HG02884 (cell line): ENCODE measurements at regions not wholly inside any gene's neighbourhood (a gene's known extent, or its start where the extent isn't known, plus 50 kb on each side); places are given as distances from the start of the nearest gene placed in this dataset.

ENCODE experiments used
- ATAC-seq: cut with Tn5 transposase; IDR thresholded peaks from one replicate; pipeline ENCODE4 v1.9.1; 2021; ENCODE audit warnings: mild to moderate bottlenecking, moderate library complexity; ENCODE audit not compliant: unreplicated experiment

DNA sequence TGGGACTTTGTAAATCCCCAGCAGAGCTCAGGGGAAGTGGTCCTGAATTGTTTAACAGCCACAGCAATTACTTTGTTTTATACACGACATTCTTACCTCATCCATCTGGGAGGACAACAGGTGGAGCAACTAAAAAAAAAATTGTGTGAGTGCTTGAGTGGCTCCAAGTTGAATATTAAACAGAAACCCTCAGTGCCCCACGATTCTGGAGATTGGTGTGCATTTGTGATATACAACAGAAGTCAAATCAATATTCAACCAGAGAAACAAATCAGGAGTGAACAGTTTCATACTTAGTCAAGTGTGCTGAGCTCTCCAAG lies 204.8 kb downstream of the HAPSTR1 start:
- no peak for ATAC-seq

DNA sequence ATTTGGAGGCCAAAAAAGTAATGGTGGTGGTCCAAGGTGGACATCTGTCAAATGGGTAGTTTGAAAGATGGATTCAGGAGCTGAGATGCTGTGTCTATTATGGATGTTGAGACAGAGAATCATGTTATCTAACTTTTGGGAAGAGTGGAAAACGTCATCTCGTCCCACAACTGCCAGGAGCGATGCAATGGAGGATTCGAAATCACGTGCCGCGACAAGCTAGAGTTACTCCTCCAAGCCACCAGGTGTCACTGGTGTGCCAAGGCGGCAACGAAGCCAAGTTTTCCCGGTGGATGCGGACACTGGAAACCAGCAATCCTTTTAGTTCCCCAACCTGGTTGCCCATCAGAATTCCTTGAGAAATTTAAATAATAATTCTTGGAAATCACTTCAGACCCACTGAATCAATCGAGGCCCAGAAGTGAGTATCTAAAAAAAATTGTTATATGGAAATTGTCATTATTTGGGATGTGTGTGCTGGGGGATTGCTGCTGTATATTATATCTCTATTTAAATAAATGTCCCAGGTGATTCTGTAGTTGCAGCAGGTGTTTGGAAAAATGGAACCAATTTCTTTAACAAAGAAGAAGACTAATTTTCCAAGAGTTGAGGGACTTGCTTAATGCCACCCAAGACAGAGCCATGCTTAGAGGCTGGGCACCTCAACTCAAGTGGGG lies 206.1 kb downstream of the HAPSTR1 start:
- no peak for ATAC-seq

DNA sequence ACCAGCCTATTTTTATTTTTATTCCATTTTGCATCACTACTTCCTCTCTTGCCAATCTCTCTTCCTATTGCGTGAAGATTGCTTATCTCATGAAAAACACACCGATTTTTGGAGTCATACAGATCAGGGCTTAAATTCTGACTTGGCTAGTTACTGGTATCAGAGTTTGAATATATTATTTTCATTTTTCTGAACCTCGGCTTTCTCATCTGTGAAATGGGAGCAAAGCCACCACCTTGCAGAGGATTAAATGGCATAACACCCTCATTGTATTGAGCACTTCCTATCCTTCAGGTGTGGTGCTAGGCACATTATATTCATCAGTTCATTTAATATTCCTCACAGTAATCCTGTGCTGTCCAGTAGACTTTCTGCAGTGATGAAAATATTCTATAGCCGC lies 208.8 kb downstream of the HAPSTR1 start:
- ATAC-seq, result no peak

GRCh38 chr16:9302072-9302471 lies 210.6 kb downstream of the HAPSTR1 start:
- no peak for ATAC-seq

DNA sequence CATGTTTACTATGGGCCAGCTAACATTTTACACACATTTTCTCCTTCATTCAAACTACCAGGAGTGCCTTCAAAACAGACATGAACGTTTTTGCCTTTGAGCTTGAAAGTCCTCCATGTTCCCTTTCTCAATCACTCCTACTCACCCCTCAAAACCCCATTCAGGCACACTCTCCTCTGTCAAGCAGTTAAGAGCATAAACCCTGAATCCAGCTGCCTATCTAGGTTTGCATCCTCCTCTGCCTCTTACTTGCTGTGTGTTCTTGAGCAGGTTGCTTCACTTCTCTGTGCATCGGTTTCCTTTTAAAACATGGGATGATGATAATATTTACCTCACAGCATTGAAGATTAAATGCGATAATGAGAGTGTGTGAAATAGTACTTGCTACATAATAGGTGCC lies 215.3 kb downstream of the HAPSTR1 start:
- ATAC-seq, result no peak

GRCh38 chr16:9307446-9307845 lies 216.0 kb downstream of the HAPSTR1 start:
- ATAC-seq, result no peak

GRCh38 chr16:9308356-9308801 lies 216.9 kb downstream of the HAPSTR1 start:
- no peak for ATAC-seq

GRCh38 chr16:9308850-9309249 lies 217.4 kb downstream of the HAPSTR1 start:
- ATAC-seq, result no peak

DNA sequence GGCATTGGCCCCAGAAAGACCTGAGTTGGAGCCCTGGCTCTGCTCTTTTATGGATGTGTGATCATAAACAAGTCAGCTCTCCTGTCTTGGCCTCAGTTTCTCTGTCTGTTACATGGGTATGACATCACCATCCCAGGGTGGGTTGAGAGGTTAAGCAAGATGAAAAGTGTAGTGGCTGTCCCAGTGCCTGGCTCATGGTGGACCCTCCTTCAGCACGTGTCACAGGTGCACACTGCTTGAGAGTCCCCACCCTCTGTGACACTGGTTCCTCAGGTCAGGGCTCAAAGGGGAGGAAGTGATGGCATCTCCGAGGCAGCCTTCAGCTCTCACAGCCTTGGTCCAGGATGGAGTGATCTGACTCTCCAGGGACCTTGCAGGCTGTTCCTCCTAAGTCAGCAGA lies 218.4 kb downstream of the HAPSTR1 start:
- ATAC-seq, result no peak

- ATAC-seq, result no peak
Measured at GRCh38 chr16:9311303-9311954, 220.0 kb downstream of the HAPSTR1 start.

DNA sequence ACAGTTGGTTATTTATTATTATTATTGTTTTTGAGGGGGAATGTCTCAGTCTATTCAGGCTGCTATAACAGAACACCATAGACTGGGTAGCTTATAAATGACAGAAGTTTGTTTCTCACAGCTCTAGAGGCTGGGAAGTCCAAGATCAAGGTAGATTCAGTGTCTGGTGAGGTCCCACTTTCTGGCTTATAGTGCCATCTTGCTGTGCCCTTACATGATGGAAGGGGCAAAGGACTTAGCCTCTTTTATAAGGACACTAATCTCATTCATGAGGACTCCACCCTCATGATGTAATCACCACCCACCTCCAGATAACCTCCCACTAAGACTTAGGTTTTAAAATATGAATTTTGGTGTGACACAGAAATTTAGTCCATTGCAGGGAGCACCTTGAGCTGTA lies 224.6 kb downstream of the HAPSTR1 start:
- no peak for ATAC-seq

DNA sequence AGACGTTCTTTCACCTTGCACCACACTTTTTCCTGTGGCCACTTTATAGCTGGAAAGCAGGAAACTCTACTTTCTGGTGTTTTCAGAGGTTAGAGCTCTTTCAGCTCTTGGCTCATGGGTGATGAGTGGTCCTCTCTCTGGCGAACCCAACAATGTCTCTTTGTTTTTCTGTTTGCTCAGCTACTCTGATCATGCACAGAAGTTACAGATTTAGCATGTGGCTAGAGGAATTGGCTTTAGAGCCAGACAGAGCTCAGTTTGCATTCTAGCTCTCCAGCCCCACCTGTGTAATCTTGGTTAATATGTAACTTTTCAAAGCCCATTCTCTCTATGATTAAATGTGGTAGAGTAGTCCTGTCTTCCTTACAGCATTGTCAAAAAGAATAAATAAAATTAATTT lies 225.2 kb downstream of the HAPSTR1 start:
- no peak for ATAC-seq

DNA sequence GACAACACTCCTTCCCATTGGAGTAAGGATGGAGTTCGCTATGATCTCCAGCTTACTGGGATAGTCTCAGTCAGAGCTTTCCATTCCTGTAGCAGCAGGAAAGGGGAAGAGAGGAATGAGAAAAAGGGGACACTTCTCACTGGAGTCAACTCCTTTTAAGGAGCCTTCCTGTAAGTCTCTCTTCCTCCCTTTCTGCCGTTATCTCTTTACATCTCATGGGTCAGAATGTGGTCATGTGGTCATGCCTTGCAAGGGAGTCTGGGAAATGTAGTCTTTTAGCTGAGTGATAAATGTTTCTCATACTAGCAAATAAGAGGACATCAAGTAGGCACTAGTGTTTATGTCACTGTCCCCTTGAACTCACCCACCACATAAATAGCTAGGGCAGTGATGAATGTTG lies 227.3 kb downstream of the HAPSTR1 start:
- ATAC-seq, result no peak

DNA sequence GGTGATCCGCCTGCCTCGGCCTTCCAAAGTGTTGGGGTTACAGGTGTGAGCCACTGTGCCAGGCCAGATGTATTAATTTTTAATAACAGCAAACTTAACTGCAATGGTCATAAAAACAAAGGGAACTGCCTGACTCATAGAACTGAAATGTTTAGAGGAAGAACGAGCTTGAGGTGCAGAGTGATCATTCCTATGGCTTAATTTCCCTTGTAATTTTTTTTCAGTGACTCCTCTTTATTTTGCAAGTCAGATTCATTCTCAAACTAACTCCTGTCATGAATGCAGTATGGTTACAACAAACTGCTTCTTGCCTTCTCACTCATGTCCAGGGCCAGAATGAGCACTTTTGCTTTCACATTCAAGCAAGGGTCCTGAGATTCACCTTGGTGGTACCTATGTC lies 231.3 kb downstream of the HAPSTR1 start:
- ATAC-seq, result no peak

DNA sequence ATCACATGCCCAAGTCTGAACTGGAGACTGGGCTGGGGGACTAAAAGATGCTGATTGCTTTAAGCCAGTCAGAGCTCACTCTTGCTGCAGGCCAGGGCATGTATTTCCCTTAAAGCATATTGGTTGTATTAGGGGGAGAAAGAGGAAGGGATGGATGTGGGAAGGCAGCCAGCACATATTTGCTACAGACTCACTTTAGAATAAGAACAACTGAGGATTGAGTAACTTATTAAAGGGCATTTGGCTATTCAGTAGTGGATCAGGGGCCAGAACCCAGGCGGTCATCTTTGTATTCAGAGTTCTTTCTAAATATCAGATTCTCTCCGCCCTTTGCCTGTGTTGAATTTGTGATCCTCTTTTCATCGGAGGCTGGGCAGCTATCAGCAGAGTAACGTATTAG lies 231.7 kb downstream of the HAPSTR1 start:
- ATAC-seq, result no peak

- no peak for ATAC-seq
Measured at GRCh38 chr16:9327253-9327652, 235.8 kb downstream of the HAPSTR1 start.

- ATAC-seq, result no peak
Measured at GRCh38 chr16:9328411-9328810, 237.0 kb downstream of the HAPSTR1 start.

- ATAC-seq, result no peak
Measured at GRCh38 chr16:9330095-9330494, 238.7 kb downstream of the HAPSTR1 start.

DNA sequence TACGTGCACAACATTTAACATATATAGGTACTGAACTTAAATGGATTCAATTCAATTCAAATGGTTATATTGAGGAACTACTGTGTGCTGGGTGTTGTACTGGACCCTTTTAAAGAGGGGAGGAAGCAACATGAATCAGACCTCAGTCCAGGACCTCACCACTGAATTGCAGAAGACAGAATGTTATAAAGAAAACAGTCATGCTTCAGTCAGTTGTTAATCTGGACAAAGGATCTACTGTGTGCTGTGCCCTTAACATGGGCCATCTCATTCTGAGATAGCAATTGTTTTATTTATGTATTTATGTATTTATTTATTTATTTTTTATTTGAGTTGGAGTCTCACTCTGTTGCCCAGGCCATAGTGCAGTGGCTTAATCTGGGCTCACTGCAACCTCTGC lies 240.1 kb downstream of the HAPSTR1 start:
- ATAC-seq, result no peak

- no peak for ATAC-seq
Measured at GRCh38 chr16:9332574-9333148, 241.2 kb downstream of the HAPSTR1 start.

DNA sequence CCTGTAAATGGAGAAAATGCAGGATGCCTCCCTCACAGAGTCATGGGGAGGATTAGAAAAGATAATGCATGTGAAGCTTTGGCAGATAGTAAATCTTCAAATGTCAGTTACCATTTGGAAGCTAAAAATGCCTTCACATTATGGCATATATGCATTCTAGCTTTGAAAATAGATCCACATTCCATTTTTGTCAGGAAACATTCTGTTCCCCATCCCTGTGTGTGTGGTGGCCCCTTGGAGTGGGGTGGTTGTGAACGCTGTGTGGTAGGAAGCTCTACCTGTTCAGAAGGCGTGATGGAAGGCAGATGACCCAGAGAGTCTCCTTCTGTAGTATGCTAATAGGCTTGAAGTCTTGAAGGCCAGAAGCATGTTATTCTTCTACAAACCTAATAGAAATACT lies 242.0 kb downstream of the HAPSTR1 start:
- ATAC-seq, result no peak

DNA sequence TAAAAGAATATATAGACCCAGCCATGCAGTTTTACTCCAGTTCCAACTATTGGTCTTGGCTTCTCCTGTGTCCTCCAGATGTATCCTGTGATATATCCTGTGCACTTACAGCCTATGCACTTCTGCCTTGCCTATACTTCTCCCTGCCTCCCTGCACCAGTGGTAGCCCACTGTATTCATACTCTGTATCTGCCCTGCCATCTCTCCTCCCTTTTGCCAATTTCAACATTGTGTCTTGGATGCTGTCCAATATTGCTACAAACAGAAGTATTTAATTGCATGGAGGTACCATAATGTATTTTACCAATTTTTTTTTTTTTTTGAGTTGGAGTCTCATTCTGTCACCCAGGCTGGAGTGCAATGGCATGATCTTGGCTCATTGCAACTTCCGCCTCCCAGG lies 242.7 kb downstream of the HAPSTR1 start:
- ATAC-seq, result no peak
